Kidney (tissue), 13 donors: ENCODE measurements at regions not wholly inside any gene's neighbourhood (a gene's known extent, or its start where the extent isn't known, plus 50 kb on each side); places are given as distances from the start of the nearest gene placed in this dataset.

Source experiments
- DNase-seq, 5 donors: peaks; one replicate each; pipeline ENCODE4 v3.0.0-alpha.2; 2013 to 2020
- FAIRE-seq: peaks from 2 replicates; lab custom pipeline; 2012; peaks lifted over from hg19 to GRCh38; lab: Jason Lieb, UNC
- H3K27ac ChIP-seq, 2 donors: one replicate each; pipeline ENCODE4 v1.7.0; 2013; ENCODE audit warnings: low read depth in 2 of 2, low read length in 2 of 2, inconsistent platforms in 1 of 2
- H3K27me3 ChIP-seq: one replicate; pipeline ENCODE4 v1.7.1; 2013; ENCODE audit warnings: low read length, inconsistent platforms; ENCODE audit not compliant: control insufficient read depth, insufficient read depth
- H3K36me3 ChIP-seq, 3 donors: one replicate each; pipeline versions ENCODE4 v1.7.0 to v1.7.1; 2013; ENCODE audit warnings: low read length in 3 of 3, control low read depth in 1 of 3, inconsistent platforms in 1 of 3; ENCODE audit not compliant: insufficient read depth in 3 of 3, control insufficient read depth in 2 of 3
- H3K4me1 ChIP-seq, 3 donors: one replicate each; pipeline versions ENCODE4 v1.7.0 to v1.7.1; 2013; ENCODE audit warnings: low read length in 3 of 3, inconsistent platforms in 1 of 3, low read depth in 1 of 3; ENCODE audit not compliant: control insufficient read depth in 2 of 3, insufficient read depth in 2 of 3
- H3K4me3 ChIP-seq, 3 donors: one replicate each; pipeline versions ENCODE4 v1.7.0 to v1.8.1; 2013; ENCODE audit warnings: low read length in 3 of 3, control low read depth in 1 of 3, inconsistent platforms in 1 of 3
- H3K9ac ChIP-seq, 3 donors: one replicate each; pipeline versions ENCODE4 v1.7.0 to v1.7.1; 2013; ENCODE audit warnings: low read length in 3 of 3, control low read depth in 1 of 3, inconsistent platforms in 1 of 3
- H3K9me3 ChIP-seq, 3 donors: one replicate each; pipeline versions ENCODE4 v1.7.0 to v1.7.1; 2013; ENCODE audit warnings: low read length in 3 of 3, control low read depth in 1 of 3, inconsistent platforms in 1 of 3; ENCODE audit not compliant: control insufficient read depth in 2 of 3, insufficient read depth in 1 of 3
- CTCF ChIP-seq: IDR thresholded peaks from 3 replicates; pipeline ENCODE4 v1.5.1; 2012; ENCODE audit warnings: mild to moderate bottlenecking, moderate library complexity, borderline replicate concordance; ENCODE audit not compliant: insufficient read depth; ENCODE audit errors: extremely low read depth
- intact Hi-C: fragments of 100-400 bp; cut with DNase I; formaldehyde crosslinking; loops from one replicate; pipeline ENCODE4 v1.11.1; 2022
- donor health status: control.
- donor health status: control.
- donor health status: control.
- donor health status: control.
- donor health status: control.
- donor health status: DM: yes; HTN: yes; CAD: no.
- donor health status: Normal renal cell carcinoma (clear cell type).

DNA sequence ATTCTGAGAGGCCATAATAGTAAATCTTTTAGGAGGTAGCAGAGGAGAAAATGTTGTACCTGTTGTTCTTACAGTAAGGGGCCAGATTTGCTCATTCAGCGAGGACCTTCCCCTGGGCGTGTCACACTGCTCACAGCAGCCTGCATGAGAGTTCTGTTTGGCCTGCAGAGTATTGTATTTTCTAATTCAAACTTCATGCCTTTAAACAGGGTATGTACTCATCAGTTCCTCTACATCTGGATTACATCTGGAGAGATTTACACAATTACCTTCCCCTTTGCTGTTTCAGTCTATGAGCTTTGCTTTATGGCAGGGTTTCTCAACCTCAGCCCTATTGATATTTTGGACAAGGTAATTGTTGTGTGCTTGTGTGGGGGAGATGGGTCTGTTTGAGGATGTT lies 170.9 kb upstream of the STK32A start:
- Histone ChIP-seq H3K27ac (no peak overlapping the region), H3K9ac (no peak overlapping the region), H3K4me1 (no peaks in the 10 kb centered on the region), H3K4me3 (no peak overlapping the region), H3K27me3 (no peaks in the 10 kb centered on the region), H3K36me3 (no peaks in the 10 kb centered on the region), H3K9me3 (no peaks in the 10 kb centered on the region)
- no peak for TF ChIP-seq CTCF
- DNase-seq (no peak), FAIRE-seq (no peak)
- intact Hi-C loops, result no loop called here

GRCh38 chr5:147065071-147065470 lies 169.8 kb upstream of the STK32A start:
- no peaks in the 10 kb centered on the region for H3K27me3 ChIP-seq
- H3K9ac ChIP-seq, result no peak overlapping the region
- no peak for TF ChIP-seq CTCF
- no peaks in the 10 kb centered on the region for H3K4me1 ChIP-seq
- no peaks in the 10 kb centered on the region for H3K9me3 ChIP-seq
- no peaks in the 10 kb centered on the region for H3K36me3 ChIP-seq
- no peak overlapping the region for H3K4me3 ChIP-seq
- DNase-seq (no peak), FAIRE-seq (no peak)
- H3K27ac ChIP-seq, result no peak overlapping the region
- intact Hi-C loops, result no loop called here

DNA sequence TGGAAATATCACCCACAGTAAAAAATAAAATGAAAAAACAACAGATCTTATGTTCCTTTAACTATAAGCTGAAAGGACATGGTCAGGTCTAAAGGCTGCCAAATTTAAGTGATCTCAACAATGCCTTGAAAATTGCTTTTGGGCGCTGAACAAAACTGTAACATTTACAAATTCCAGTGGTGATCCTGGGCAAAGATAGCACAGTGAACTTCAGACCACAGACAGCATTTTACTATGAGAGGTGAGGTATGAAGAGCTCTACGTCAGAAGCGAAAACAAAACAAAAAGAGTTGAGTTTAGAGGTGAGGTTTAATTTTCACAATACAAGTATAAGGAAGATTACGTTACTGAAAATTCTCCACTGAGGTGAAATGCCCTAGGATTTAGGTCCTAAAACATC lies 165.8 kb upstream of the STK32A start:
- intact Hi-C loops, result no loop called here
- no peaks in the 10 kb centered on the region for H3K27me3 ChIP-seq
- H3K27ac ChIP-seq, result no peak overlapping the region
- no peak overlapping the region for H3K9ac ChIP-seq
- no peaks in the 10 kb centered on the region for H3K9me3 ChIP-seq
- H3K36me3 ChIP-seq, result no peaks in the 10 kb centered on the region
- FAIRE-seq, result no peak
- no peak for TF ChIP-seq CTCF
- H3K4me3 ChIP-seq, result no peak overlapping the region
- no peak for DNase-seq
- H3K4me1 ChIP-seq, result no peaks in the 10 kb centered on the region

DNA sequence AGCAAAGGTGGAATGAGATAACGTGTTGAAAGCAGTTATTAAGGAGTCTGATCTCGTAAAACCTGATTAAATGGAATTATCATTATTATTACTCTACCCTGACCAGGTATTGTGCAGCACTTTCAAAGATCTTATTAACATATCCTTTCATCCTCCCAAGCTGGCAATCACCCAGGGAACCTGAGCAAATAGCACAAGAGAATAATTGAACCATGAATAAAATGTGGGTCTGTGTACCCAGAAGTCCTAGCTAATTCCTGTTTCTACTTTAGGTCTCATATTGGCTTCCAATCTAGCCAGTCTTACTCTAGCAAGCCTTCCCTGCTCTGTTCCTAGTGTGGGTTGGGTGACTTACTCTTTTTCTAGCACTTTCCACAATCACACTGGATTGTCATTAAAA lies 162.2 kb upstream of the STK32A start:
- no peak for FAIRE-seq
- no peak overlapping the region for H3K4me3 ChIP-seq
- no peaks in the 10 kb centered on the region for H3K9me3 ChIP-seq
- H3K27me3 ChIP-seq, result no peaks in the 10 kb centered on the region
- H3K4me1 ChIP-seq, result no peaks in the 10 kb centered on the region
- no peak overlapping the region for H3K27ac ChIP-seq
- H3K9ac ChIP-seq, result no peak overlapping the region
- intact Hi-C loops, result no loop called here
- no peaks in the 10 kb centered on the region for H3K36me3 ChIP-seq
- peak in 1 of 5 donors; percentile 1 for DNase-seq
- no peak for TF ChIP-seq CTCF
